Tibial nerve (tissue), 4 donors: ENCODE measurements at regions not wholly inside any gene's neighbourhood (a gene's known extent, or its start where the extent isn't known, plus 50 kb on each side); places are given as distances from the start of the nearest gene placed in this dataset.
"Not testable (repeated sequence)": the region's sequence is repeated elsewhere in the genome, so short reads cannot be mapped to it uniquely, and the experiment has no call there.

Experiments
- DNase-seq, 2 donors: peaks; one replicate each; pipeline ENCODE4 v3.0.0-alpha.2; 2019; ENCODE audit warnings: low spot score in 2 of 2
- H3K27ac ChIP-seq, 4 donors: fragments of 200-600 bp; sonication (generic) in 3 of 4; one replicate each; pipeline ENCODE4 v1.5.1; 2017 to 2019; ENCODE audit warnings: mild to moderate bottlenecking in 1 of 4
- H3K27me3 ChIP-seq, 2 donors: fragments of 200-600 bp; sonication (generic) in 1 of 2; one replicate each; pipeline versions ENCODE4 v1.5.1 to v1.6.0; 2017 to 2019
- H3K36me3 ChIP-seq, 3 donors: fragments of 200-600 bp; sonication (generic); one replicate each; pipeline ENCODE4 v1.5.1; 2018 to 2019
- H3K4me1 ChIP-seq, 4 donors: fragments of 200-600 bp; sonication (generic) in 3 of 4; one replicate each; pipeline ENCODE4 v1.5.1; 2017 to 2019
- H3K4me3 ChIP-seq, 4 donors: fragments of 200-600 bp; sonication (generic) in 3 of 4; one replicate each; pipeline ENCODE4 v1.5.1; 2017 to 2019; ENCODE audit warnings: mild to moderate bottlenecking in 1 of 4, moderate library complexity in 1 of 4
- H3K9me3 ChIP-seq, 4 donors: fragments of 200-600 bp; sonication (generic) in 3 of 4; one replicate each; pipeline ENCODE4 v1.5.1; 2017 to 2019
- EP300 ChIP-seq, 2 donors: sonication (generic); formaldehyde crosslinking; IDR thresholded peaks; one replicate each; pipeline ENCODE4 v1.6.1; 2017; ENCODE audit warnings: antibody characterized with exemption in 2 of 2, mild to moderate bottlenecking in 1 of 2
- POLR2A ChIP-seq, 2 donors: fragments of 450-650 bp; IDR thresholded peaks; one replicate each; pipeline ENCODE4 v1.6.1; 2017; ENCODE audit warnings: antibody characterized with exemption in 2 of 2, mild to moderate bottlenecking in 2 of 2, moderate library complexity in 2 of 2
- WGBS, 2 donors: methylation state at CpG; one replicate each; pipeline ENCODE4 v1.1.5; 2018; 5-methylcytosine and 5-hydroxymethylcytosine counted together
- TF ChIP-seq, protein P1 (sequence below), 5 experiments: fragments of 200-600 bp in 3 of 5; fragments of 450-650 bp in 2 of 5; sonication (generic) in 3 of 5; IDR thresholded peaks; one replicate each; pipeline ENCODE4 v1.5.1; 2016 to 2019; ENCODE audit warnings: antibody characterized with exemption in 5 of 5, mild to moderate bottlenecking in 3 of 5, moderate library complexity in 2 of 5

DNA sequence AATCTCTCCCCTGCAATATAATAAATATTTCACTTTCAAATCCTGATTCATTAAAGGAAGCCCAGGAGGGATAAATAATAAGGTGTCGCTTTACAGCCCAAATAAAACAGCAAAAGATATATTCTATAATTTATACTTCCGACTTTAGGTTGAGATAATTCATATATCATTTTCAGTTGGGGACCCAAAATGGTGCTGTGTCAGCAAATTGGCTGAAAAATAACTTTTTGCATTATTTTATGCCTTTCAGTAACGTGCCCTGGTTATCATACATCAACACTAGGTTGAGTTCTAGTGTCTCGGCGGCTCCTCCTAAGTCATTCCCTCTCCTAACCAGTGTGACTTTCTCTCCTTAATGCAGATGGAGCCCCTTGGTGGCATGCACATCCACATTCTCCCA lies 278.2 kb downstream of the NXPE2 start:
- H3K4me3 ChIP-seq, result no peak overlapping the region
- WGBS, 2 donors, result 80 to 86% methylated on average over 5 of the region's 5 CpGs
- no peaks in the 10 kb centered on the region for H3K36me3 ChIP-seq
- no peak for DNase-seq
- H3K27ac ChIP-seq, result no peak overlapping the region
- TF ChIP-seq, protein P1, sequence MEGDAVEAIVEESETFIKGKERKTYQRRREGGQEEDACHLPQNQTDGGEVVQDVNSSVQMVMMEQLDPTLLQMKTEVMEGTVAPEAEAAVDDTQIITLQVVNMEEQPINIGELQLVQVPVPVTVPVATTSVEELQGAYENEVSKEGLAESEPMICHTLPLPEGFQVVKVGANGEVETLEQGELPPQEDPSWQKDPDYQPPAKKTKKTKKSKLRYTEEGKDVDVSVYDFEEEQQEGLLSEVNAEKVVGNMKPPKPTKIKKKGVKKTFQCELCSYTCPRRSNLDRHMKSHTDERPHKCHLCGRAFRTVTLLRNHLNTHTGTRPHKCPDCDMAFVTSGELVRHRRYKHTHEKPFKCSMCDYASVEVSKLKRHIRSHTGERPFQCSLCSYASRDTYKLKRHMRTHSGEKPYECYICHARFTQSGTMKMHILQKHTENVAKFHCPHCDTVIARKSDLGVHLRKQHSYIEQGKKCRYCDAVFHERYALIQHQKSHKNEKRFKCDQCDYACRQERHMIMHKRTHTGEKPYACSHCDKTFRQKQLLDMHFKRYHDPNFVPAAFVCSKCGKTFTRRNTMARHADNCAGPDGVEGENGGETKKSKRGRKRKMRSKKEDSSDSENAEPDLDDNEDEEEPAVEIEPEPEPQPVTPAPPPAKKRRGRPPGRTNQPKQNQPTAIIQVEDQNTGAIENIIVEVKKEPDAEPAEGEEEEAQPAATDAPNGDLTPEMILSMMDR (IDR thresholded peaks at IDR 0.05), result no peak
- no peak for TF ChIP-seq EP300 (IDR thresholded peaks at IDR 0.05)
- no peak for TF ChIP-seq POLR2A (IDR thresholded peaks at IDR 0.05)
- H3K4me1 ChIP-seq, result no peaks in the 10 kb centered on the region
- peaks cover 0 to 2% (median 0%) of the 10 kb centered on the region in 4 donors for H3K9me3 ChIP-seq
- H3K27me3 ChIP-seq, result no peaks in the 10 kb centered on the region

DNA sequence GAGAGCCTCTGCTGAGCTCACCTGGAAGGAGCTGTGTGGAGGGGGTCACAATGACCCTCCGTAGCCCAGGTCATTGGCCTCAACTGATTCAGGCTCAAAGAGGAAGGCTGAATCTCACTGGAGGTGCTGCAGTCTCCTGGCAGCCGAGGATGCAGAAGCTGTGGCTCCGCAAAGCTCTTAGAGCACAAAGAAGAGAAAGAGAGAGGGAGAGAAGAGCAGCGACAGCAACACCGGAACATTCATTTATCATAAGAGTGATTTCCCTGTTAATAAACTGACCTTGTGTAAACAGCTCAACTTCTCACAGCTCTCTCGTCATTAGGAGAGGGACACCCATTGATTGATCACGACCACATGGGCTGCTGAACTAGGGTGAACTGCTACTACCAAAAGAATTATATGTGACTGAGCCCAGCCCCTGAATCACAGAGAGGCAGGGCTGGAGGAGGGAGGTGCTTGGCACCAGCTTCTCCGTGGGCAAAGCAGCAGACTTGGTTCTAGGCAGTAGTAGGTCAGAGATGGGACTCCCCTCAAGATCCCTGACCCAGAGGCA lies 281.7 kb downstream of the NXPE2 start:
- 68 to 73% methylated on average over 8 of the region's 8 CpGs for WGBS, 2 donors
- H3K9me3 ChIP-seq, result no peaks in the 10 kb centered on the region
- no peaks in the 10 kb centered on the region for H3K36me3 ChIP-seq
- TF ChIP-seq, protein P1 (IDR thresholded peaks at IDR 0.05), result no peak
- TF ChIP-seq POLR2A (IDR thresholded peaks at IDR 0.05), result no peak
- TF ChIP-seq EP300 (IDR thresholded peaks at IDR 0.05), result no peak
- DNase-seq, result no peak
- no peak overlapping the region for H3K27ac ChIP-seq
- H3K4me3 ChIP-seq, result no peak overlapping the region
- no peaks in the 10 kb centered on the region for H3K27me3 ChIP-seq
- no peaks in the 10 kb centered on the region for H3K4me1 ChIP-seq

DNA sequence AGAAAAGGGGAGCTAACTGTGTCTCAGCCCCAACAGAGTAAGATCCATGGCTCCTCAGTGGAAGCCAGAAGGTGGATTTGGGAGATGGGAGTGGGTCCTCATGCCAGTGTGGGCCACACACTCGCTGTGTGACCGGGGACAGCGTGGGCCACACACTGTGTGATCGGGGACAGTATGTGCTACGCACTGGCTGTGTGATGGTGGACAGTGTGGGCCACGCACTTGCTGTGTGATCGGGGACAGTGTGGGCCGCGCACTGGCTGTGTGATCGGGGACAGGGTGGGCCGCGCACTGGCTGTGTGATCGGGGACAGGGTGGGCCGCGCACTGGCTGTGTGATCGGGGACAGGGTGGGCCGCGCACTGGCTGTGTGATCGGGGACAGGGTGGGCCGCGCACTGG lies 282.5 kb downstream of the NXPE2 start:
- not testable (repeated sequence) for H3K4me1 ChIP-seq, H3K9me3 ChIP-seq, H3K4me3 ChIP-seq, H3K36me3 ChIP-seq, H3K27ac ChIP-seq, DNase-seq, H3K27me3 ChIP-seq
- WGBS, 2 donors, result 93 to 97% methylated on average over 20 of the region's 21 CpGs

DNA sequence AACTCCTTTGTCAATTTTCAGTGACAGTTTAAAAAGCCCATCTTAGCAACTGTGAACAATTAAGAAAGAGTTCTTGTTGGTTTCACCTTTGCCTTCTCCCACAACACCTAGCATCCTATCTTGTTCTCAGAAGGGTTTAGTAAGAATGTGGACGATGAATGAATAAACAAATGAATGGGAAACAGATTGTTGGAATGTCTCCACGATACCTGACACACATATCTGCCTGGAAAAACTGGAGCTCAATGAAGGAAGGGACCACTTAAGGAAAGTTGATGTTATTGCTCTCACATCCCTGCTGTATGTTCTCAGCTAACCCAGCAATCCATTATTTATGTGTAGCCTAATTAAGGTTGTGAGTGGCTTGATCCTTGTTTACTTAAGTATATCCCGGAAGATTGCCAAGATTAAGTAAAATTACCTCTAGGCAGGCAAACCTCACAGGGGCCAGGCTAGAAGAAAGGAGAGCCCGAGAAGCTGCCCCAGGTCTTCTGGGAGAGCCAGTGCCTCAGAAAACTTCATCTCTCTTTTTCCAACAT lies 286.4 kb downstream of the NXPE2 start:
- Histone ChIP-seq H3K4me1 (no peaks in the 10 kb centered on the region), H3K27ac (no peak overlapping the region), H3K4me3 (no peak overlapping the region), H3K27me3 (no peaks in the 10 kb centered on the region), H3K9me3 (no peaks in the 10 kb centered on the region), H3K36me3 (no peaks in the 10 kb centered on the region)
- TF ChIP-seq, protein P1 (IDR thresholded peaks at IDR 0.05), result no peak
- TF ChIP-seq POLR2A (IDR thresholded peaks at IDR 0.05) (no peak), EP300 (IDR thresholded peaks at IDR 0.05) (no peak)
- WGBS, 2 donors, result 59 to 62% methylated on average over 4 of the region's 4 CpGs
- no peak for DNase-seq

DNA sequence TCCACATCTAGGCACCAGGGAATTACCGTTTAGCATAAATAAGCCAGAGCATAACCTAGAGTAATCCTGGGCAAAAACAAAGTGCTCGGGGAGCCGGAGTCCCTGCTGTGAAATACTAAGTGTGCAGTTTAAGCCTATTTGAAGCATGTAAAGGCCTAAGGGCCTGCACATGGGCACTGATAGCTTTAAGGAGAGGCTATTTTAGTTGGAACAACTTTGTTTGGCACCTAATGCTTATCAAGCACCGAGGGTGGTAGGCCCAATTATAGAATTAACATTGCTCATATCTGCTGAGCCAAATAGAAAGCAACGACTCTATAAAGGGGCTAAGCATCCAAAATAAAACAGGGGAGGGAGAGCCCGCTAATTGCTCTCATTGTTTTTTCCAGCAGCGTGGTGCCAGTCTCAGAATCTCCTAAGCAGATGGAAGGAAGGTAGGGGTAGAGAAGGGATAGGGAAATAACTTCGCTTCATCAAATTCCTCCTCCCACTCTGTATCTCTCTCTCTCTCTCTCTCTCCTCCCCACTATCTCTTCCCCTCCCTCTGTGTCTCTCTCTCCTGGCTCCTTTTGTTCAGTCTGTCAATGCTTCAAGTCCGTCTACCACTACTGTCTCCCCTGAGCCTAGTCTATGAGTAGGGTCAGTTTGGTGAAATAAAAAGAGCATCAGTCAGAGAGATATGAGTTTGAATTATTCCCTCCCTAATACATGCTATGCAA lies 292.8 kb downstream of the NXPE2 start:
- no peaks in the 10 kb centered on the region for H3K27me3 ChIP-seq
- no peak overlapping the region for H3K27ac ChIP-seq
- DNase-seq, result no peak
- no peak overlapping the region for H3K4me3 ChIP-seq
- 71 to 74% methylated on average over 9 of the region's 9 CpGs for WGBS, 2 donors
- H3K4me1 ChIP-seq, result no peaks in the 10 kb centered on the region
- H3K36me3 ChIP-seq, result no peaks in the 10 kb centered on the region
- TF ChIP-seq, protein P1 (IDR thresholded peaks at IDR 0.05), result no peak
- TF ChIP-seq POLR2A (IDR thresholded peaks at IDR 0.05) (no peak), EP300 (IDR thresholded peaks at IDR 0.05) (no peak)
- no peaks in the 10 kb centered on the region for H3K9me3 ChIP-seq
